Activated gamma-delta T cell treated with Interleukin-2 at 50 U/mL for 16 hours (primary cell): ENCODE measurements at regions not wholly inside any gene's neighbourhood (a gene's known extent, or its start where the extent isn't known, plus 50 kb on each side); places are given as distances from the start of the nearest gene placed in this dataset.

Experiments used
- DNase-seq: peaks from one replicate; pipeline ENCODE4 v3.0.0-alpha.2; 2020

- DNase-seq: no peak
These were observed 60.5 kb upstream of the TAB3 start for GRCh38 chrX:30949554-30949953.

- DNase-seq: no peak
These were observed 59.6 kb upstream of the TAB3 start for GRCh38 chrX:30948626-30949025.

- no peak for DNase-seq
These were observed 59.0 kb upstream of the TAB3 start for GRCh38 chrX:30948051-30948450.

GRCh38 chrX:30943984-30944383 is 54.9 kb upstream of the TAB3 start:
- no peak for DNase-seq

GRCh38 chrX:30941898-30942297 is 52.8 kb upstream of the TAB3 start:
- DNase-seq: no peak

- DNase-seq: no peak
These were observed 50.9 kb upstream of the TAB3 start for GRCh38 chrX:30939928-30940327.
